HG03354 (cell line): ENCODE measurements at regions not wholly inside any gene's neighbourhood (a gene's known extent, or its start where the extent isn't known, plus 50 kb on each side); places are given as distances from the start of the nearest gene placed in this dataset.

Experiments used
- ATAC-seq: cut with Tn5 transposase; IDR thresholded peaks from one replicate; pipeline ENCODE4 v1.9.1; 2021; ENCODE audit warnings: mild to moderate bottlenecking; ENCODE audit not compliant: unreplicated experiment, poor library complexity, severe bottlenecking

- ATAC-seq = no peak
These were observed 78.0 kb downstream of the RGS13 start for GRCh38 chr1:192713921-192714320.

- no peak for ATAC-seq
These were observed 84.2 kb upstream of the RGS2 start for GRCh38 chr1:192724670-192725069.

- ATAC-seq = no peak
These were observed 81.9 kb upstream of the RGS2 start for GRCh38 chr1:192726820-192727504.

- no peak for ATAC-seq
These were observed 79.3 kb upstream of the RGS2 start for GRCh38 chr1:192729500-192729899.

- ATAC-seq = no peak
These were observed 78.6 kb upstream of the RGS2 start for GRCh38 chr1:192730198-192730597.

GRCh38 chr1:192732787-192733186 is 76.1 kb upstream of the RGS2 start:
- peak; percentile 86 for ATAC-seq

GRCh38 chr1:192735298-192735915 is 73.4 kb upstream of the RGS2 start:
- ATAC-seq = no peak

GRCh38 chr1:192737306-192737705 is 71.5 kb upstream of the RGS2 start:
- ATAC-seq = no peak

GRCh38 chr1:192739476-192740184 is 69.2 kb upstream of the RGS2 start:
- ATAC-seq = no peak

- ATAC-seq = no peak
These were observed 68.6 kb upstream of the RGS2 start for GRCh38 chr1:192740214-192740613.

GRCh38 chr1:192741095-192741494 is 67.7 kb upstream of the RGS2 start:
- ATAC-seq = no peak

GRCh38 chr1:192747301-192747700 is 61.5 kb upstream of the RGS2 start:
- no peak for ATAC-seq

GRCh38 chr1:192747943-192748342 is 60.9 kb upstream of the RGS2 start:
- no peak for ATAC-seq

GRCh38 chr1:192749349-192749748 is 59.5 kb upstream of the RGS2 start:
- no peak for ATAC-seq

- no peak for ATAC-seq
These were observed 57.6 kb upstream of the RGS2 start for GRCh38 chr1:192751260-192751659.

GRCh38 chr1:192756314-192756713 is 52.5 kb upstream of the RGS2 start:
- ATAC-seq = no peak

GRCh38 chr1:192756847-192757246 is 52.0 kb upstream of the RGS2 start:
- ATAC-seq = no peak

GRCh38 chr1:192758492-192758891 is 50.3 kb upstream of the RGS2 start:
- ATAC-seq = no peak
